Endothelial cell (in vitro differentiated cells): ENCODE measurements at regions not wholly inside any gene's neighbourhood (a gene's known extent, or its start where the extent isn't known, plus 50 kb on each side); places are given as distances from the start of the nearest gene placed in this dataset.
"Not testable (repeated sequence)": the region's sequence is repeated elsewhere in the genome, so short reads cannot be mapped to it uniquely, and the experiment has no call there.

Source experiments
- DNase-seq: peaks from one replicate; pipeline ENCODE4 v3.0.0; 2021; ENCODE audit warnings: low spot score
- H3K27ac Mint-ChIP-seq: one replicate; pipeline ENCODE4 v1.8.0; 2021; ENCODE audit warnings: mixed read lengths, inconsistent platforms; ENCODE audit not compliant: unreplicated experiment
- H3K27me3 Mint-ChIP-seq: one replicate; pipeline ENCODE4 v1.8.0; 2021; ENCODE audit warnings: mild to moderate bottlenecking, moderate library complexity, mixed read lengths, inconsistent platforms; ENCODE audit not compliant: unreplicated experiment
- H3K36me3 Mint-ChIP-seq: one replicate; pipeline ENCODE4 v1.8.0; 2021; ENCODE audit warnings: mild to moderate bottlenecking, low read depth, mixed read lengths, inconsistent platforms; ENCODE audit not compliant: unreplicated experiment
- H3K4me1 Mint-ChIP-seq: one replicate; pipeline ENCODE4 v1.8.0; 2021; ENCODE audit warnings: mild to moderate bottlenecking, mixed read lengths, inconsistent platforms; ENCODE audit not compliant: unreplicated experiment
- H3K4me3 Mint-ChIP-seq: one replicate; pipeline ENCODE4 v1.8.0; 2021; ENCODE audit warnings: mild to moderate bottlenecking, mixed read lengths, inconsistent platforms; ENCODE audit not compliant: unreplicated experiment
- H3K9me3 Mint-ChIP-seq: one replicate; pipeline ENCODE4 v1.8.0; 2021; ENCODE audit warnings: mixed read lengths, inconsistent platforms; ENCODE audit not compliant: unreplicated experiment
- TF ChIP-seq, protein P1 (sequence below): fragments of 200-600 bp; sonication (generic); IDR thresholded peaks from one replicate; pipeline ENCODE4 v1.5.0; 2021; ENCODE audit warnings: antibody characterized with exemption; ENCODE audit not compliant: unreplicated experiment

DNA sequence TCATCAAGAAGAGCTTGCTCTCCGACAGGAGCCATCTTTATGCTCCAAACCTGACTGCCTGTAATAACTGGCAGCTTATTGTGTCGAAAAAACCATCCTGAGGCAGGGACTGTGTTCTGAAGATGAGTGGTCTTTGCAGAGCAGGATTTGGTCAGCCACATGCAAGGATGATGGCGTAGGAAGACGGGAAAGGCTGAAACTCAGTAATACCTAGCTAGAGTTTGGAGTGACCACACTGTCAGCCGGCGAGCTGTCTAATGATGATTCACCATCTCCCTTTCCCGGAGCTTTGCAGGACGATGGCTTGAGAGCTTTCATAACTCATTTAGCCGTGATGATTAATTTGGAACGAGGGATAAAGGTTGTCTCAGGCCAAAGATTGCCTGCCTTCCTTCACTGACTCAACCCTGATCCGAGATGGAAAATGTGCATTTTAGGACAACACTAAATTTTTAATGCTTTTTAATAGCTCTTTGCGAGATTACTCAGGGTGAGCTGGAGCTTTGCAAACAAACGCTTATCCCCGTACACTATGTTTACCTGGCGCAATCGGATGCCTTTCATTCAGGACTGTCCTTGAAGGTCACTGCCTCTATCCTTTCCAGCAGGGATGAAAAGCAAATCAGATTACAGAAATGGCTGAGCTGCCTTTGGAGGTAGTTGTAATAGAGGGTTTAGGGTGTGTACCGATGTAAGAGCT is 288.5 kb downstream of the ASMT start:
- peaks cover 3% of the 10 kb centered on the region for H3K27me3 Mint-ChIP-seq
- H3K4me1 Mint-ChIP-seq, result peaks cover 4% of the 10 kb centered on the region
- DNase-seq, result no peak
- no peaks in the 10 kb centered on the region for H3K9me3 Mint-ChIP-seq
- no peak overlapping the region for H3K27ac Mint-ChIP-seq
- H3K4me3 Mint-ChIP-seq, result no peak overlapping the region
- H3K36me3 Mint-ChIP-seq, result no peaks in the 10 kb centered on the region
- TF ChIP-seq, protein P1, sequence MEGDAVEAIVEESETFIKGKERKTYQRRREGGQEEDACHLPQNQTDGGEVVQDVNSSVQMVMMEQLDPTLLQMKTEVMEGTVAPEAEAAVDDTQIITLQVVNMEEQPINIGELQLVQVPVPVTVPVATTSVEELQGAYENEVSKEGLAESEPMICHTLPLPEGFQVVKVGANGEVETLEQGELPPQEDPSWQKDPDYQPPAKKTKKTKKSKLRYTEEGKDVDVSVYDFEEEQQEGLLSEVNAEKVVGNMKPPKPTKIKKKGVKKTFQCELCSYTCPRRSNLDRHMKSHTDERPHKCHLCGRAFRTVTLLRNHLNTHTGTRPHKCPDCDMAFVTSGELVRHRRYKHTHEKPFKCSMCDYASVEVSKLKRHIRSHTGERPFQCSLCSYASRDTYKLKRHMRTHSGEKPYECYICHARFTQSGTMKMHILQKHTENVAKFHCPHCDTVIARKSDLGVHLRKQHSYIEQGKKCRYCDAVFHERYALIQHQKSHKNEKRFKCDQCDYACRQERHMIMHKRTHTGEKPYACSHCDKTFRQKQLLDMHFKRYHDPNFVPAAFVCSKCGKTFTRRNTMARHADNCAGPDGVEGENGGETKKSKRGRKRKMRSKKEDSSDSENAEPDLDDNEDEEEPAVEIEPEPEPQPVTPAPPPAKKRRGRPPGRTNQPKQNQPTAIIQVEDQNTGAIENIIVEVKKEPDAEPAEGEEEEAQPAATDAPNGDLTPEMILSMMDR, result no peak

DNA sequence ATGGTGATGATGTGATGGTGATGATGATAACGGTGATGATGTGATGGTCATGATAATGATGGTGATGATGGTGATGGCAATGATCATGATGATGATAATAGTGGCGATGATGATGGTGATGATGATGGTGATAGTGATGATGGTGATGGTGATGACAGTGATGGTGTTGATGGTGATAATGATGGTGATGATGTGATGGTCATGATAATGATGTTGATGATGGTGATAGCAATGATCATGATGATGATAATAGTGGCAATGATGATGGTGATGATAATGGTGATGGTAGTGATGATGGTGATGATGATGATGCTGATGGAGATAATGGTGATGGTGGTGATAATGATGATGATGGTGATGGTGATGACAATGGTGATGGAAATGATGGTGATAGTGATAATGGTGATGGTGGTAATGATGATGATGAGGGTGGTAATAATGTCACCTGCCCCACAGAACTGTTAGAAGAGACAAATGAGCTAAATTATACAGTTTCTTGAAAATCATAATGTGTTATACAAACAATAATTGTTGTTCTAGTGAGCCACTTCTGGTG is 289.9 kb downstream of the ASMT start:
- Mint-ChIP-seq H3K4me3 (no peak overlapping the region), H3K36me3 (no peaks in the 10 kb centered on the region), H3K27ac (no peak overlapping the region), H3K4me1 (peaks cover under 1% of the 10 kb centered on the region), H3K27me3 (peaks cover 2% of the 10 kb centered on the region), H3K9me3 (peaks cover 5% of the 10 kb centered on the region)
- no peak for DNase-seq
- TF ChIP-seq, protein P1, result no peak

DNA sequence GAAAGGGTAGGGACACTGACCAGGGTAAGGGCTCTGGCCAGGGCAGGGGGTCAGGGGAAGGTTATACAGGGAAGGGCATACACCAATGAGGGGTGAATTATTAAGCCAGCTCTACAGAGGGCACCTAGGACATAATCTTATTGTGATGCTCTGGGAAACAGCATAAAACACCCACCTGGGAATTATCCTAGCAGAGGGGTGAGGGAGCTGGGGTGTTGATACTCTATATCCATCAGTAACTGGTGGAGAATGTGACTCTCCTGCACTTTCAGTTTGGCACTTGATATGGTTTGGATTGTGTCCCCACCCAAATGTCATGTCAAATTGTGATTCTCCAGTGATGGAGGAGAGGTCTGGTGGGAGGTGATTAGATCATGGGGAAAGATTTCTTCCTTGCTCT is 291.2 kb downstream of the ASMT start:
- H3K27ac Mint-ChIP-seq, result no peak overlapping the region
- peaks cover 5% of the 10 kb centered on the region for H3K36me3 Mint-ChIP-seq
- TF ChIP-seq, protein P1, result no peak
- no peak overlapping the region for H3K4me3 Mint-ChIP-seq
- peaks cover 2% of the 10 kb centered on the region for H3K27me3 Mint-ChIP-seq
- DNase-seq, result no peak
- no peaks in the 10 kb centered on the region for H3K4me1 Mint-ChIP-seq
- peaks cover 5% of the 10 kb centered on the region for H3K9me3 Mint-ChIP-seq

DNA sequence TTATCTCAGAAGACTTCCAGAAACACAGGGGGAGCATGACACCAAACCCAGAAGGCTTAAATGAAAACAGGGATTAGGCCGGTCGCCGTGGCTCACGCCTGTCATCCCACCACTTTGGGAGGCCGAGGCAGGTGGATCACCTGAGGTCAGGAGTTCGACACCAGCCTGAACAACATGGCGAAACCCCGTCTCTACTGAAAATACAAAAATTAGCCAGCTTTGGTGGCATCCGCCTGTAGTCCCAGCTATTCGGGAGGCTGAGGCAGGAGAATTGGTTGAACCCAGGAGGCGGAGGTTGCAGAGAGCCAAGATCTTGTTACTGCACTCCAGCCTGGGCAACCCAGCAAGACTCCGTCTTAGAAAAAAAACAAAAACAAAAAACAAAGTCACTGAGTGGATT is 294.1 kb downstream of the ASMT start:
- H3K27ac Mint-ChIP-seq, H3K4me1 Mint-ChIP-seq, H3K27me3 Mint-ChIP-seq, H3K4me3 Mint-ChIP-seq, H3K36me3 Mint-ChIP-seq, DNase-seq: not testable (repeated sequence)
- peaks cover 10% of the 10 kb centered on the region for H3K9me3 Mint-ChIP-seq

DNA sequence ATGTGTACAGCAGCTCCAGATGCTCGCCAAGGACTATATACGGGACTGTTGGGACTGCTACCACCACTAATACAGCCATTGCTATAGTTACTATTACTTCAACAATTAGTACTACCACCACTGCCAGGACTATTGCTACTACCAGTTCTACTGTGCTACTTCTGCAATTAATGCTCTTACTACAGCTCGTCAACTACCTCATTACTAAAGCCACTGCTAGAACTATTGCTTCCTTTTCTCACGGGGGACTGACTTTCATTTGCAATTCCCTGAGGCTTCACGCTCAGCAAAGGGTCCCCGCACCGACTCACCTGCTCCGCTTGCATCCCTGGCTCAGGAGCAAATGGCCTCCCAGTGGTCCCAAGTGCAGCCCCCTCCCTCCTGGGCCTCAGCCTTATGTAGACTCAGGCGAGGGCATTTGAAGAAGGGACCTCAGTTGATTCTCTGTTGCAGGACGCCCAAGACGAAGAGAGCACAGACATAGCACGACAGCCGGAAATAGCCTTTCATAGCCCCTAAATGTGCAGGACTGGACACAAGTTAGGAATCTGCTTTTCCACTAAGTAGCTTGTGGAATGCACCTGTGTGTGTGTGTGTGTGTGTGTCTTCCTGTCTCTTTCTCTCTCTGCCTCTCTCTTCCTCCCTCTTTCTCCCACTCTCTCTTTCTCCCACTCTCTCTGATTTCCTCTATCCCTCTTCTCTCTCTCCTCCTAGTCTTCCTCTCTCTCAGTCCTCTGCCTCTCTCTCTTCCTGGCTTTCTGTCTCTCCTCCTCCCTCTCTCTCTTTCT is 294.8 kb downstream of the ASMT start:
- TF ChIP-seq, protein P1, result no peak
- H3K27ac Mint-ChIP-seq, result no peak overlapping the region

More for the DNA sequence above, 294.8 kb downstream of the ASMT start:
- Mint-ChIP-seq H3K27me3 (peaks cover 5% of the 10 kb centered on the region), H3K9me3 (peaks cover 10% of the 10 kb centered on the region), H3K4me3 (no peak overlapping the region), H3K36me3 (peaks cover 10% of the 10 kb centered on the region), H3K4me1 (no peaks in the 10 kb centered on the region)
- DNase-seq, result no peak
